GM18520 (cell line): ENCODE measurements at regions not wholly inside any gene's neighbourhood (a gene's known extent, or its start where the extent isn't known, plus 50 kb on each side); places are given as distances from the start of the nearest gene placed in this dataset.
"Not testable (repeated sequence)": the region's sequence is repeated elsewhere in the genome, so short reads cannot be mapped to it uniquely, and the experiment has no call there.

Source experiments
- ATAC-seq: cut with Tn5 transposase; IDR thresholded peaks from one replicate; pipeline ENCODE4 v1.9.1; 2021; ENCODE audit not compliant: unreplicated experiment

DNA sequence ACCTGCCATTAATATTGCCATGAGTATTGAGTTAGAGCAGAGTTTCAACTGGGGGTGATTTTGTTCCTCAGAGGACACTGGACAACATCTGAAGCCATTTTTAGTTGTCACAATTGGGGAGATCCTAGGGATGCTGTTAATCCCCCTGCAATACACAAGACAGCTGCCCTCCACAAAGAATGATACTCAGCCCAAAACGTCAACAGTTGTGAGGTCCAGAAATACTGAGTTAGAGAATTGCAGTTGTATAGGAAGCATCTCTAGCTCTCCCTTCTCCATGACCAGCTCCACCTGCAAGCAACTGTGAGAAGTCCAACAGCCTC is 614.0 kb upstream of the CDH5 start:
- no peak for ATAC-seq

DNA sequence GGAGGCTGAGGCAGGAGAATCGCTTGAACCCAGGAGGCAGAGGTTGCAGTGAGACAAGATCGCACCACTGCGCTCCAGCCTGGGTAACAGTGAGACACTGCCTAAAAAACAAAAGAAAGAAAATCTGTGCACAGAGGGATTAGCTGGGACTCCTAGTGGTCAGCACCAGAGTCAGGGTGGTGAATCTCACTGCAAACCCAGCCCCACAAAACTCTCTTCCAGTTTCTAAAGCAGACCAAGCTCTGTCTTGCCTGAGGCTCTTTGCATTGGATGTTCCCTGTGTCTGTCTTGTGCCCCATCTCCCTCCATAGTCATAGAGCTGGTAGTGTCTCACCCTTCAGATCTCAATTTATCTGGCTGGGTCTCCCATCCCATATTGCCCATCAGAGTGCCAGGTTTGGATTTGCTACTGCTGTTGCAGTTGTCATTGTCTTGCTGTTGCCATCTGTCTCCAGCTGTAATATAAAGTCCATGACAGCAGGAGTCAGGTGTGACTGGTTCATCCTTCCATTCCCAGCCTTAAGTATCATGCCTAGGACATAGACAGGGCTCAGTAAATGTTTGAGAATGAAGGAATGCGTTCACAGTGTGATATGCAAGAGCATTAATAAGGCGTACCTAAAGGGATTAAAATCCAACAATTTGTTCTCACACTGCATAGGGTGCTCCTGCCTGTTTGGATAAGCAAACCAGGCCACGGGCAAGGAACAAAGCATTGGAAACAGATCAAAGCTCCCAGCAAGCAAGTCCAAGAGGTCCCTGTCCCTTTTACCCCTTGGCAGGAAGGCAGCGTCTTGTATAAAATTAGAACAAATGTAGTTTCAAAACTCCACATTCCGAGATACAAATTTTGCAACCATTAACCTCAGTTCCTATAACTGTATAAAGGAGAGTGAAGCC is 614.6 kb upstream of the CDH5 start:
- ATAC-seq = no peak

DNA sequence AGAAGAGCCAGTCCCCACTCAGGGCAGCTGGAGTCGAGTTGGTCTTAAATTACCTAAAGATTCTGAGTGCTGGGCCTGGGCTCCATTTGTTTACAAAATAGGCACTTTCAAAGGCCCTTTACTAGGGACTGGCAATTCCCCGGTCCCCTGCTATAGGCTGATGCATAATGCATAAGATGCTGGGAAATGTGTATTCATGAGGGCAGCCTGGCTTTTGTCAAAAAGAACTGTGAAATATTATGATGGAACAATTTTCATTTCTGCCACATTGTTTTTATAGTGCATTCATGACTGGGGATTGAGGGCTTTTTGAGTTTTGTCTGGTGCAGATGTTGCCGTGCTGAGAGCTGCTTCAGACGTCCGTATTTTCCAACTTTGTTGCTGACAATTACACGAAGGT is 617.0 kb upstream of the CDH5 start:
- ATAC-seq = no peak

DNA sequence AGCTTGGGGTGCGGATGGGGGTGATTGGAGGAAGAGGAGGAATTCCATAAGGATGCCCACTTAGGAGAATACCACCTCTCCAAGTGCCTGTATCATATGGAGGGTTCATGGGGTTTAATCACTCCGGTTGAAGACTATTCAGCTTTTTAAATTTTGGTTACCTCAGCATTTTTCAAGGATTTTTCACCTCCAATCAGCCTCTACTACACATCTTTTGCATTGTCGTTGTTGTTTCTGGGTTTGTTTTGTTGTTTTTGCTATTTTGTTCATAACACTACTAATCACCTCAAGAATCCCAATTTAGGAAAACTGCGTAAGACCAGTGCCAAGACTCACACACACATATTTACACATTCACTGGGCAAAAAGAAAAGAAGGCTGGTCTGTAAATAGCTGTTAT is 619.5 kb upstream of the CDH5 start:
- no peak for ATAC-seq

DNA sequence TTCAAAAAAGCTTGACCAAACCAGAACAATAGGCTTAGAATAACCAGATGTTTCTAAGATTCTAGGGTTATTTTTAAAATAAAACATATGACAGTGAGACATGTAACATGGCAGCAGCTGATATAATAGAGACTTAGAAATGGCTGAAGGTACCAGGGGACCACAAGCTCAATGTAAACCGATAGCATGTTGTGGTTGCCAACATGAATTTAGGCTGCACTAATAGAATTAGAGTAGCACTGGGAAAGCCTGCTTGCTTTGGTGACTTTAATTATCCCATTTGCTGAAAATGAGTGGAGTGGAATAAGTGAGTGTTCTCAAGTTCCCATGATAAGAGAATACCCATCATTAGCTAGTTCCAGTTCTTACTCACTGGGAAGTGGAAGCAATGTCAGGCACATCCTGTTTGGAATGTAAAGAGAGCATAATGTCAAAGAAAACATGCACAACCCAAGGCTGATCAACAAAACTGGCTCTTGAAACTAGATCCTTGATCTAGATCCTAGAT is 621.2 kb upstream of the CDH5 start:
- ATAC-seq = no peak

DNA sequence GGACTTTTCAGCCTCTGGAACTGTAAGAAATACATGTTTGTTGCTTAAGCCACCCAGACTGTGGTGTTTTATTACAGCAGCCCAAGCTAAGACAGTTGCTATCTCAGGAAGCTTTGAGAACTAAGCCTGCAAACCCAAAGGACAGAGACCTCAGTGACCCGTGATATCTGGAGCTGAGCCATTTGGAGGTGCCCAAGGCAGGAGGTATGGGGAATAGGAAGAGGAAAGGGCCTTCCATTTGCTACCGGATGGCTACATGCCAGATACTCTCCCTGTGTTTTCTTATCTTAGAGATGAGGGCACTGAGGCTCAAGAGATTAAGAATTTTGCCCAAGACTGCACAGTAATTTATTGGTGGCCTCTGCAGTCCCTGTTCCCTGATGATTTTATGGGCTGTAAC is 622.1 kb upstream of the CDH5 start:
- no peak for ATAC-seq

DNA sequence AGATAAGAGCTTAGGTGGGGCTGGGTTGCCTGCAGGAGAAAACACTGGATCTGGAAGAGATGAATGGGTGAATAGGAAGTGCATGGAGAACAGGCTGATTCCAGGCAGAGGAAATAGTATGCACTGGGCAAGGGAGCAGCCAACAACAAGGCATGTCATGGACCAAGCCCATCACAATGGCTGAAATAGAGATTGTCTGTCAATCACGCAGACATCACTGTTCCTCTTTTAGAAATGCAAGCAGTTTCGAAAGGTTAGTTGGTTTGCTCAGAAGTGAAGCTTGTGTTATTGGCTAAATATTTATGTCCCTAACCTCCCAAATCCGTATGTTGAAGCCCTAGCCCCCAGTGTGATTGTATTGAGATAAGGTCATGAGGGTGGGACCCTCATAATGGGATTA is 621.7 kb upstream of the CDH11 start:
- no peak for ATAC-seq

DNA sequence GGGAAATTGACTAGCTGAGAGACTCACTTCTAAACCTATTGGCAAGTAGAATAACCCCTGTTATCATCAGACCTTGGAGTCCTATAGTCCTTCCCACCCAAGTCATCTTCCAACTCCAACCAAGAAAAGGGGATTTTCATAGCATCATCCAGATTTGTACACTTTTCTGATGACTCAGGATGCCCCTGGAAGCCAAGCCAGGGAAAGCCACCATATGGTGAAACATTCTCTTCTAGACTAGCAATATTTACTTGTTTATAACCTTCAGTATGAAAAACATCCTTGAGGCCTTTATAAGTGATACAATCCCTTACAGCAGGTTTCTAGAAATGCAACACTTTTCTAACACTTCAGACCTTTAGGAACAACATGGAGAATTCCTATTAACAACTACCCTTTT is 618.8 kb upstream of the CDH11 start:
- ATAC-seq = no peak

DNA sequence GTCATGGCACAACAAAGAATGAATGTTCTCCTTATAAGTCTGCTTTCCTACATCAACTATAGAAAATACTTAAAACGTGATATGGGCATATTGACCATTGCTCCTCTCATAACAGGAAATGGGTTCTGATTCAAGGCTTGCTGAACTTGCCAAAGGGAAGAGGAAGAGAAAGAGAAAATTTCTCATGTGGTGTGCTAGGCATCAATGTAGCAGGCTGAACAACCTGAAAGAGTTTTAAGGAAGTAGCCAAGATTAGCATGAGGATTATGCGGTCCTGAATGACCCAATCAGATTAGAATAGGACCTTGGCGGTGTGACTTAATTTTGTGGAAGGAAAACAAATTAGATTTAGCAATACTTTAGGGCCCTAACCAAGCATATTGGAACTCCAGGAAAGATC is 617.7 kb upstream of the CDH11 start:
- ATAC-seq = no peak

DNA sequence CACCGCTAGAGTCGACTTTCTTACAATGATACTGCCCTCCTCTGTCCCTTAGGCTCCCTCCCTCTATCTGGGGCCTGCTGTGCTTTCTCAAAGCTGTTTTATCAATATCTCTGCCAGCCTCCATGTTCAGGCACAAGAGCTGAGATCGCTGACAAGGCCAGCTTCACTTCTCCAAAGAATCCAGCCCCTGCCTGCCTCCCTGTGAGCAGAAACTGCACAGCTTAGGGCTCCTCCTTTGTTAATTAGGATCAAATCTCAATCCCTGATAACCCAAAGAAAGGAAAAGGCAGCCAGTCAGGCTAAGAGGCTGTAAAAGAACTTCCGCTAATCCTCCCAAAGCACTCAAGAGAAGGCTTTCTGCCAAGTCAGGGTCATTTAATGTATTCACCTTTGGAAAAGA is 616.0 kb upstream of the CDH11 start:
- no peak for ATAC-seq

DNA sequence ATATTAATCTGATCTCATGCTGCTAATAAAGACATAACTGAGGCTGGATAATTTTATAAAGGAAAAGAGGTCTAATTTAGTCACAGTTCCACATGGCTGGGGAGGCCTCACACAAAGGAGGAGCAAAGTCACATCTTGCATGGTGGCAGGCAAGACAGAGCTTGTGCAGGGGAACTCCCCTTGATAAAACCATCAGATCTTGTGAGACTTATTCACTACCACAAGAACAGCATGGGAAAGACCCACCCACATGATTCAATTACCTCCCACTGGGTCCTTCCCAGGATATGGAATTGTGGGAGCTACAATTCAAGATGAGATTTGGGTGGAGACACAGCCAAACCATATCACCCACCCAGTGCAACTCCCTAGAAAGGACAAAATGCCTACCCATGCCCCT is 613.8 kb upstream of the CDH11 start:
- ATAC-seq = not testable (repeated sequence)

DNA sequence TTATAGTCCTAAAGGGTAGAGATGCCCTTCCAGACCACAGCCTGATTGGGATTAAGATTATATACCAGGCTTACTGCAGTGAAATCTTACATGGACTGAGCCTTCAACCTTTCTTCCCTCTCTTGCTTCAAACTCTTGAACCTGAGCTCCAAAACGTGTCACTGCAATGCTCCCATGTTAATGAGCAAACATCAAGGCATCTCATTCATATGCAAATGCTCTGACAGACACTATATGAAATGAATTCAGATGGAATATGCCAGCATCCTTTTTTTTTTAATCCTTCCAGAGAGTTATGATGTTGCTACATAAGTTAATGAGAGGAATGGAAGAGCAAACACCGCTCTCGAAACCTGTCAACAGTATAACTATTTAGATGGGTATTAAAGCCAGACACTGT is 611.9 kb upstream of the CDH11 start:
- ATAC-seq = no peak

DNA sequence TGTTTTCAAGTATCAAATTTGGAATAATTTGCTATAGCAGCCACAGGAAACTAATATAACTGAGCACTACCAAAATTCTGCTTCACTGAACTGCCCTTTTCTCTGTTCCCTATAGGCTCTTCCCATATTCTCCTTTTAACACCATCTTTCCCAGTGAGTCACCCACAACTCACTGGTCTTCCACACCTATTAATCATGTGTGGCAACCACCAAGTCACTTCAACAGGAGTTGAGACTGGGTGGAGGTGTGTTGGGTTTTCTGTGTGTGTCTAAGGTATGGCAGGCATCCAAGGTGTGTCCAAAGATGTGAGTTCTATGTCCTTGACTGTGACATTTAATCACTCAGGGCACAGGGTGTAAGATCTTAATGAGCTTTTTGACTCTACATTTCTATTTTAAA is 610.0 kb upstream of the CDH11 start:
- no peak for ATAC-seq

DNA sequence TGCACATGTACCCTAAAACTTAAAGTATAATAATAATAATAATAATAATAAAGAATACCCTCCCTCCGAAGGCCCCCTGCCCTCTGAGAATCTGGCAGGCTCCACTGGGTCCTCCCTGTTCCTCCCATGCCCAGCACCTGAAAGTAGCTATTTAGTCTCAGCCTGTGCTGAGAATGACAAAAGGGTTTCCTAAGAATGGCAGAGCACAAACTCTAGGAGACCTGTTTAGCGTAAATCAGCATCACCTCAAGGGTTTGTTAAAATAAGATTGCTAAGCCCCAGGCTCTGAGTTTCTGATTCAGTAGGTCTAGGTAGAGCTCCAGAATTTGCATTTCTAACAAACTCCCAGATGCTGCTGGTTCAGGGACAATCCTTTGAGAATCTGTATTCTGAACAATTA is 606.8 kb upstream of the CDH11 start:
- no peak for ATAC-seq

DNA sequence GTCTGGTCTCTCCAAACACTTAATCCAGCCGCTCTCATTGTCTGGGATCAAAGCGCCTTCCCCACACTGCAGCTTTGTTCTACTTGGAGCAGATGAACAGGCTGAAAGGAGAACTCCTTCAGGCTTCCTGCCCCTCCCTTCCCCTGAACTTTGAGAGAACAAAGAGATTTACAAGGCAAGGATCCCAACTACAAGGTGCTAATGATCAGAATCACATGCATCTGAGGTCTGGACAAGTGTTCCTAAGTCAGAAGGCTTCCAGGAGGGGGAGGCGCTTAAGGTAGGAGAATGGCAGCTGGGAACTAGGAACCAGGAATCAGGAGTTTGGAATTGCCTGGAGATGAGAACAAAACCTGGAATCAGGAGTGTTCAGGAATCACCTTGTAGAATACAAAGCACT is 606.3 kb upstream of the CDH11 start:
- no peak for ATAC-seq

DNA sequence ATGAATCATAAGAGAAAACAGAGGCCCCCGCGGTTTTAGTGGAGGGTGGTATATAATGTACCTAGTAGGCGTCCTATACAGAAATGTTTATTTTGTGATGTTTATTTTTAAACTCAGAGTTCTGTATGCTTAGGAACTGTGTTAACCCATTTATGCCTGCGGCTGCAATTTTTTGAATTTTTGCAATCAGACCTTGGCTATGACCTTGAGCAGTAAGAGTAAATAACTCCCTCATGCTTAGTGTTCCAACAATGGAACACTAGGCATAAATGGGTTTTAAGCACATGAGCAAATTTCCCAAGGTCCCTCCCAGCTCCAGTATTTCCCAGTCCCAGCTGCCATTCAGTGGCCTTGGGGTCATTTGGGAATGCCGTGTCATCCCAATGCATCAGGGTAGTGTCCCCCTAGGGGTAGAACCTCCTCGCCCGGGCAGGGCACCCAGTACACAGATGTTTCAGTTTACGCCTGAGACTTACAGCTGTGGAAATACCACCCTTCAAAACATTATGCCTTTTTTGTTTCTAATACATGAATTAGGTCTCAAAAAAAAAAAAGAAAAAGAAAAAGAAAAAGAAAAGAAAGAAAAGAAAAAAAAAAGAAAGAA is 605.8 kb upstream of the CDH11 start:
- ATAC-seq = no peak

DNA sequence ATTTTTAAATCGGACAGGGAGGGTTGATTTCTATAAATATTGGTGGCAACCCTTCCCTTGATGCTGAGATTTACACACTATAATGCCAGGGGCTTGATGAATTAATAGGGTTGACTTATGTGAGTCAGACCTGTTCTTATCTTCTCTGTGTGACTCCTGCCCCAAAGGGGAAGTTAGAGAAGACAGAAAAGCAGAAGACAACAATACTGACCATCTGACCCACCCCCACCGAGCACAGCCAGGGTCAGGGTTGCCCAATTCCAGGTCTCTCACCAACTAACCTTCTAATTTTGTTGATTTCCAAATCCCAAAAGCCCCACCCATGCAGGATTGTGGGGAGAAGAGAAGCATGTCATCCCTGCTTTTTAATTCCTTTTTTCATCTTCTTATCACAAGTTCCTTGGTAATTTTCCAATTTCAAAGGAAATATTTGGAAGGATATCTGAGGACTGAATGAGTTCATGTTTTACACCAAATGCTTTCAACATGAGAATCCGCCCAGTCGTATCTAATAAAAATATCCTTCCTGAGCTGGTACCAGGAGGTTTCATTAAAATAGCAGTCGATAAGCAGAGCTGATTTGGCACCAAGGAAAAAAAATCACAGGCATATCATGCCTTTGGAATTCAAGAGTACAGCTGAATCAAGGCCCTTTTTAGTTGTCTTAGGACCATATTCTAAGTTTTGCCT is 603.4 kb upstream of the CDH11 start:
- no peak for ATAC-seq

DNA sequence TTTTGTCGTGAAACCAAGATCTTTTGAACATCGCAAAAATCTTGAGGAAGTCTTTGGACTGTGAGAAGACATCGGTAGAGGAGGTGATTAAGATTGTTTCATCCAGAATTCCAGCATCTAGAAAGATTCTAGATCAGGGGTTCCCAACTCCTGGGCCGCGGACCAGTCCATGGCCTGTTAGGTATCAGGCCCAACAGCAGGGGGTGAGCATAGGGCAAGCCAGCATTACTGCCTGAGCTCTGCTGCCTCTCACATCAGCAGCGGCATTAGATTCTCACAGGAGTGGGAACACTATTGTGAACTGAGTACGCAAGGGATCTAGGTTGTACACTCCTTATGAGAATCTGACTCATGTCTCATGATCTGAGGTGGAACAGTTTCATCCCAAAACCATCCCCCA is 600.6 kb upstream of the CDH11 start:
- ATAC-seq = no peak

DNA sequence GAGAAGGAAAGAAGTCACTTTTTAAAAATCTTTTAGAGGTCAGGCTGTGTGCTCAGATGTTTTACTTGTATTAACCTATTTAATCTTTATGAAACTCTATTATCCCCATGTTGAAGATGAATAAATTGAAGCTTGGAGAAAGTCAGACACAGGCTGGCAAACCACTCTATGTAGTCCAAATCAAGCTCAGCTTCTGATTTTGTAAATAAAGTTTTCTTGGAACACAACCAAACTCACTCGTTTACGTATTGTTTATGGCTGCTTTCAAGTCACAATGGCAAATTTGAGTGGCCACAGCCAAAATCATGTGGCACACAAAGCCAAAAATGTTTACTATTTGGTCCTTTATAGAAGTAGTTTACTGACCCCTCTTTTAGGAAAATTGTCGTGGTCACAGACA is 596.0 kb upstream of the CDH11 start:
- no peak for ATAC-seq

DNA sequence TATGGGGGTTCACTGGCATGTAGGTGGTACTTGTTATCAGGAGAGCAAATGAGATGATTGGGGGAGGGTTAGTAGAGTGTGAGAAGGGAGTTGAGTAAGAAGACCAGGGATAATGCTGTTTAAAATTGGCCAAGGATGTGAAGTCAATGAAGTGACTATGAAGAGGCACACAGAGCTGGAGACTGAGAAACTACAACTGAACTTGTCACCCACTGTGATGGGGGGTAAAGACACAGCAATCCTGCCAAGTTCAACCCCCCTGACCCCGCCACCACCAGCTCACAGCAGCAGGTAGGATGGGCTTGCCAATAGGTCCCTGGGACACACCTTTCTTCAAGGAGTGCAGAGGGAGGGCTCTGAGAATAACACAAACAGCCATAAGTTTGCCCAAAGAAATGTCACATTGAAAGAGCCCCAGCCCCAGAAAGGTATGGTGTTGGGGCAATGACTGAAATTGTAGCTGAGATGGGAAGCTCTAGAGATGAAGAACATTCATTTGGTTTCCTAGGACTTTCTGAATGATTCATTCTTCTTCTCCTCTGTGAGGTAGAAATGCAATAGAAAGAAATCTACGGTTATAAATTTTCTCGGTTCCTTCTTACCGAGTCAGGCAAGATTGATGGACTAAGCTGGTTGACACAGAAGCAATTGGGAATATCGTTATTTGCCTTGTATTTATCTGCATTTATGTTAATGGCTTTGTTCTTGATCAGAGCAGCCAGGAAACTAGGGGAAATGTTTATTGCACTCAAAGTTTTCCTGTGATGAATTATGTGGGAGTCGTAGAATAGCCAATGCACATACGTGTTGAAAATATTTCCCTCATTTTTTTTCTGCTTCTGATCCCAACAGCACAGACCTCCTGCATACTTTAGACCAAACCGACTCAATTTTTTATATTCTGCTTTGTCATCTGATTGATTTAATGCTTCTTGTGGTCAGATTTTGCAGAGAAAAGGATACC is 595.2 kb upstream of the CDH11 start:
- ATAC-seq = no peak

DNA sequence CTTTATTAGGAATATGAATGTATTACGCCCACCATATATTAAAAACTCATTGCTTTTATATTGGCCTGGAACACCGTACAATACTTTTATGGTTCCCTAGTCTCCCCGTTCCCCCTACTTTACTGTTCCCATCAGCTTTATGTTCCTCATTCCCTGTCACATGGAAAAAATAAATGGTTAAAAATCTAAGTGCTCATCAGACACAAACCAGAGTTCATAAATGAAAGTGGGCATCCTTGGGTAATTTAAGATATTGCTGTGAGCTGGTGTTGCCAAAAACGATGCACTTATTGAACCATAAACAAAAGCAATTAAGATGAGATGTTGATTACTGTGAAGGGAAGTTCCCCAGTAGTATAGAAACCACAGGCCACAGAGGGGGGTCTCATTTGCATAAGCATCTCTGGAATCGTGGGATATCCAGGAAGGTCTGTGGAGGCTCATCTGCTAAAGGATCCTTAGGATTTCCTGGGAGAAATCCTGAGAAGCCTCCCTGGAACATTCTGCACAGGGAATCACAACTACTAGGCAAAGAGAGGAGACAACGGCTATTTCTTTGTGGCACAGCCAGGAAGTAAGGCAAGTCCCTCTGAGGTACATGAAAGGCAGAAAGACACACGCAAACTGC is 591.4 kb upstream of the CDH11 start:
- ATAC-seq = no peak
